ENCODE measurements at regions not wholly inside any gene's neighbourhood (a gene's known extent, or its start where the extent isn't known, plus 50 kb on each side); places are given as distances from the start of the nearest gene placed in this dataset.

GRCh38 chr2:47638430-47638829 is 67.6 kb upstream of the KCNK12 start:
- no peak for TF ChIP-seq EP300 (IDR thresholded peaks at IDR 0.05; ENCODE audit: low read depth)
- TF ChIP-seq POLR2A (IDR thresholded peaks at IDR 0.05): no peak
- TF ChIP-seq CTCF (IDR thresholded peaks at IDR 0.05): no peak
- no peak for TF ChIP-seq POLR2AphosphoS5 (IDR thresholded peaks at IDR 0.05)

Measured in transverse colon (tissue), 4 donors.